T-helper 9 cell (primary cell): ENCODE measurements at regions not wholly inside any gene's neighbourhood (a gene's known extent, or its start where the extent isn't known, plus 50 kb on each side); places are given as distances from the start of the nearest gene placed in this dataset.
"Not testable (repeated sequence)": the region's sequence is repeated elsewhere in the genome, so short reads cannot be mapped to it uniquely, and the experiment has no call there.

ENCODE experiments used
- DNase-seq: peaks from one replicate; pipeline ENCODE4 v3.0.0-alpha.2; 2020

DNA sequence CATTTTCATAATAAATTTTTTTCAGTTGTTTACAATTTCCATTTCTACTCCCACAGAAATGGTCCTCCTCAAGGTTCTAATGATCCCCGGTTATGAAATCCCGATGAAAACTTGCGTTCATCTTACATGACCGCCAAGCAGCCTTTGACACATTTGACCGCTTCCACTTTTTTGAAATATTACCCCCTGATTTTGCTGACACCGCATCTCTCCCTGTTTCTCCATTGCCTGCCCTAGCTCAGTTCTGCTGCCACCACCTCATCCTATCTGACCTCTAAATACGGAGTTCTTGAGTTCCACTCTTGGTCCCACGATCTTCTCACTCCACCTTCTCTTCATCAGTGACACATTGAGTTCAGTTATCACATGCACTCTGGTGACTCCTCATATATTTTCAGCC is 74.1 kb downstream of the SLC35B3 start:
- no peak for DNase-seq

GRCh38 chr6:8352966-8353340 is 82.4 kb downstream of the SLC35B3 start:
- DNase-seq: no peak

DNA sequence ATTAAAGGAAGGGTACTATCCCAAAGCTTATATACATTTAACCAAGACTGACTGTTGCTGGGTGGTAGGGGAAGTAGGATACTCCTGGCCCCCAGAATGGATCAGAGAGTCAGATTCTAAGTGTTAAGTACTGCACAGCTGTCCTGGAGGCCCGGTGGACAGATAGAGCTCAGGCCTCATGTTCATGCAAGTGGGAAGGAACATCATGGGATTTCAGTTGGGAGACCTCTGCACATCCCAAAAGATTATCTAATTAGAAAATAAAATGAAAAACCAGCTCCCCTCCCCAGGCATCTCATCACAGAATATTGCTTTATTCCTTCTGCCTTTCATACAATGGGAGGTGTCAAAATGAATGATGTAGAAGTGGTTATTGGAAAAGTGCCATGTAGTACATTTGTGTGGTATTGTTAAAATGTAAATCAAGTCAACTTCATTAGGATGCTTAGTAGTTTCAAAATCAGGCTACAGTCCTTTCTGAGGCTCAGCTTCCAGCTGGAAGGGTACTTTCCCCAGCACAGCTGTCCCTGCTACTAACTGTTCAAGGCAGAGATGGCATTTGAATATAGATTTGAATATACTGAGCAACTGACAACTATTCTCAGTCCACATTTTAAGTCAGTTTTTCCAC is 82.9 kb downstream of the SLC35B3 start:
- no peak for DNase-seq

- DNase-seq: no peak
These were observed 91.7 kb downstream of the SLC35B3 start for GRCh38 chr6:8343600-8343999.

DNA sequence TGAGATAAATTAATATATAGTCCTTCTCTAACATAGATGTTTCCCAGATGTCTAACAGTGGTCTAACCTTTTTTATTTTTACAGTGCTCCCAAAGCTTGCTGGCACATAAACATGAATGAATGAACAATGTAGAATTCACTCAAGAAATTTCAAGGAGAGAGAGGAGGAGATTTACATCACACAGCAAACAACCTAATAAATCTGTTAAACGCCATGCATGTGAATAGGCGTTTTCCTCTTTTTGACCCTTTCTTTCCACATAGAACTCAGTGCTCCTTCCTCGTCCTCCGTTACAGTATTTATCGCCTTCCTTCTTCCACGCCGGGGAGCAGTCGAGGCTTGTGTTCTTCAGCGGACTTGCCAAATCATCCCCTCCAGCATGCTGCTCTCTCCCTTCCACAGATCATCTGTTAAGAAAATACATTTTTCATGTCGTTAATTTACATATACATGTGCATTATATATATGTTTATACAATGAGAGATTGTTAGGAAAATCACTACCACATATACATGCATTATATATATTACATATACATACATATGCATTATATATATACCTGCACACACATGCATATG is 93.0 kb downstream of the SLC35B3 start:
- DNase-seq: no peak

DNA sequence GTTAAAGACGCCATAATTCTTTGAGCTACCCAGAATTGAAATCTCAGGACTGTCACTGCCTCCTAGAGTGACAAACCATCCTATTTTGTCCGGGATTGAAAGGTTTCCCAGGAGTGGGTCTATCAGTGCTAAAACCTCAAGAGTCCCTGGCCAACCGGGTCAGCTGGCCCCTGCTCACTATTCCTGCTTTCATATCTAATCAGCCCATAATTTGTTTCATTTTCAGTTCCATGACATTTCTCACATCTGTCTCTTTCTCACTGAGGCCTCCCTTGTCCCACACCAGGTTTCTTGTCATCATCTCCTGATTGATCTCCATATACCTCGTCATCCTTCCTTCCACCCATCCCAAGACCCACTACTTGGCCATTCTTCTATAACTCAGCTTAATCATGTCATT is 98.2 kb downstream of the SLC35B3 start:
- DNase-seq: no peak

- DNase-seq: no peak
These were observed 98.8 kb downstream of the SLC35B3 start for GRCh38 chr6:8336406-8337057.

DNA sequence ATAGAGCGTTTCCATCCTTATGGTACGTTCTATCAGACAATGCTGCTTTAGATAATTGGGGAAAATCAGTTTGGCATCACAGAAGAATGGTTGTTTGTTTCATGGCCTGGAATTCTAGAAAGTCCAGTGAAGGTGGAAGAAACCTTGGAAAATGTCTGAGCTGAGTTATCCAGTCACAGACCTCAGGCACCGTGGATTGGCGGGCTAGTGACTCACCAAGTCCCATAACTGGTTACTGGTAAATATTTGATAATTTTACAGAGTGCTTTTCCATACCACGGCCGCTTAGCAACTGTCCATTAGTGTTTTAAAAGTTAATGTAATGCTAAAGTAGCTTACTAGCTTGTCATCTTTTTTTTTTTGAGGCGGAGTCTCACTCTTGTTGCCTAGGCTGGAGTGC is 99.4 kb downstream of the SLC35B3 start:
- no peak for DNase-seq

GRCh38 chr6:8335381-8335780 is 100.0 kb downstream of the SLC35B3 start:
- no peak for DNase-seq

GRCh38 chr6:8334113-8334512 is 101.2 kb downstream of the SLC35B3 start:
- no peak for DNase-seq

DNA sequence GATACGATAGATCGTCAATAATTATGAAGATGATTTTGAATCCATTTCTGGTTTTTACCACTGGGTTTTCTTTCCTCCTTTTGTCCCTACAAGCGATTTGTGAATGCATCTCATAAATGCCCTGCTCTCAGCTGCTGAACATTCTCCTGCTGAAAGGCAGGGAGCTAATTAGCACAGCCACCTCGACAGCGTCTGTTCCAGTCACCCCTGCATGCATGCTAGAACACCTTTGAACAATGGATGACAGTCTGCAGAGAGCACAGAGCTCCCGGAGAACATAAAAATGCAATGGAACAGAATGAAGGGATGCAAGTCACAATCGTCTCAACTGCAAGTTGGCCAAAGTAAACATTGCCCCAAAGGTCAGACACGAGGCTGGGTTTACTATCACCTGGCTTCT is 105.8 kb downstream of the SLC35B3 start:
- no peak for DNase-seq

DNA sequence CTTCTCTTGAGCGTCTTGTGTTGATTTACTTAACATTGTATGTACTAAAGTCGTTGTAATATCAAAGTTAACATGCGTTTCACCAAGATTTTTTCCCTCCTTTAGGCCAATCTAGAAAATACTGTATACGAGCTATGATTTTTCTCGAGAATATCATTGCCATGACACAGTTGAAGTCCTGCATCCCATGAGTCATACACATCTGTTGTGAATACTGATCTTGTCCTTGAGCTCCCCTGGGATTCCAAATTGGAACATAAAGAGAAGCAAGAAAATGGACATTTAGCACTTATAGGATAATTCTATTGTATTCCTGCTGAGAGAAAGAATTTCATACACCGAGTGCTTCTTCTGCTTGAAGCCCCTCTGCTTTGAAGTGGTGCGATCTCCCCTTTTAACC is 109.6 kb downstream of the SLC35B3 start:
- DNase-seq: no peak

DNA sequence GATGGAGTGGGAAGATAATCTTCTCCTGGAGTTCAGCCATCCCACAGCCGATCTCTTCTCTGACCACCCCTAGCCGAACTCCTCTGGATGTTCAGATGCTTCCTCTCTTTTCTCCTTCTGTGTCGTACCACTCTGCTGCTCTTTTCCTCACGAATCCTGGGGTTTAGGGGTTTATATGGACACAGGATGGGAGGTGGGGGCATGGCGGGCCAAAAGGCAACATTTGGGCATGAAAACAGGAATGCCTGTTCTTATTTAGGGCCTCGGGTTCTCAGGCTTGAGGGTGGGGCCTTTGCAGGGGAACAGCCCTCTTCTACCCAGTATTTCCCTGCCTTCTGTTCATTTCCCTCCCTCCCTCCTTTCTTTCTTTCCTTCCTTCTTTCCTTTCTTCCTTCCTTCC is 112.7 kb downstream of the SLC35B3 start:
- no peak for DNase-seq

GRCh38 chr6:8321671-8322404 is 113.5 kb downstream of the SLC35B3 start:
- no peak for DNase-seq

GRCh38 chr6:8315154-8315553 is 120.2 kb downstream of the SLC35B3 start:
- DNase-seq: no peak

DNA sequence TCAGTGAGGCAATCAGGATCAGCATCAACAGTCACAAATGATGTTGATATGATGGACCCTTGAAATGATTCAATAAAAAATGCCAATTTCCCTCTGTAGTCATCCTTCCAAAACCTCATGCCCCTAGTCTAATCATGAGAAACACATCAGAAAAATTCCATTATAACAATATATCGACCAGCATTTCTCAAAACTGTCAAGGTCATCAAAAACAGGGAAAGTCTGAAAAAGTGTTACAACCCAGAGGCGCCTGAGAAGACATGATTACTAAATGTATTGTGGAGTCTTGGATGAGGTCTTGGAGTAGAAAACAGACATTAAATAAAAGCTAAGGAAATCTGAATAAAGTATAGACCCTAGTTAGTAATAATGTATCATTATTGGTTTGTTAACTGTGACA is 133.8 kb downstream of the SLC35B3 start:
- DNase-seq: no peak

GRCh38 chr6:8299034-8299433 is 136.3 kb downstream of the SLC35B3 start:
- no peak for DNase-seq

DNA sequence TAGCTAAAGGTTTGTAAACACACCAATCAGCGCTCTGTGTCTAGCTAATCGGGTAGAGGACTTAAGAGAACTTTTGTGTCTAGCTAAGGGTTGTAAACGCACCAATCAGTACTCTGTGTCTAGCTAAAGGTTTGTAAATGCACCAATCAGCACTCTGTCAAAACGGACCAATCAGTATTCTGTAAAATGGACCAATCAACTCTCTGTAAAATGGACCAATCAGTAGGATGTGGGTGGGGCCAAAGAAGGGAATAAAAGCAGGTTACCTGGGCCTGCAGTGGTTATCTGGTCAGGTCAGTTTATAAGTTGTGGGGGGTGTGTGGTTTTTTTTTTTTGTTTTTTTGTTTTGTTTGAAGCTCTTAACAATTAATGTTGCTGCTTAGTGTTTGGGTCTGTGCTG is 152.4 kb downstream of the SLC35B3 start:
- DNase-seq: not testable (repeated sequence)

DNA sequence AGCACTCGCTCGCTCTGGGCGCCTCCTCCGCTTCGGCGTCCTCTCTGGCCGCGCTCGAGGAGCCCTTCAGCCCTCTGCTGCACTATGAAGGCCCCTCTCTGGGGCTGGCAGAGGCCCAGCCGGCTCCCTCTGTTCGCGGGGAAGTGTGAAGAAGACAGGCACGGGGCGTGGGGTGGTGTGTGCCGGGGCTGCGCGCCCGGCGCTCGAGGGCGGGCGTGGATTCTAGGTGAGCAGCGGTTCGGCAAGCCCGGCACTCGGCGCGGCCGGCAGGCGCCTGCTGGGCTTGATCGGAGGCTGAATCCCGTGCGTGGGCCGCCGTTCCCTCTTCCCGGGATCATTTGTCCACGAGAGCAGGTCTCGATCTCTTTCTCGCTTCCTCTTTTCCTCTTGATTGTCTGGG is 153.0 kb downstream of the SLC35B3 start:
- DNase-seq: no peak

- DNase-seq: no peak
These were observed 156.1 kb downstream of the SLC35B3 start for GRCh38 chr6:8279041-8279805.

- DNase-seq: no peak
These were observed 156.8 kb downstream of the SLC35B3 start for GRCh38 chr6:8278562-8278961.

DNA sequence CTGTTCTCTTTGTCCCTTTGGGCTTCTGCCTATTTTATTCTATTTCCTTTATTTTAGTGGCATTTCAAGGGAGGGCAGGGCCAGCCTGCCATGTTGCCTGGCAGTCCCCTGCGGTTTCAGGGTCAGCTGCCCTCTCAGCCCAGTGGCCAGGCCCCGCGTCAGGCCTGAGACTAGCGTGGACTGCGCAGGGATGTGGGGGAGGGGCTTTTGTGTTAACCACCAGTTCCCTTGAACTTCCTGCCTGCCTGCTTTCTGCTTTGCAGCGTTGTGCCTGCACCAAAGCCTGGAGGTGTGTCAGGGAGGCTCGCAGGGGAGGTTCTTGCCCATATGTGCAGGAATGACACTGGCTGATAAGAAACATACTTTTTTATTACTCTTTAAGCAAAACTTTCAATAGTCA is 157.6 kb downstream of the SLC35B3 start:
- DNase-seq: no peak

DNA sequence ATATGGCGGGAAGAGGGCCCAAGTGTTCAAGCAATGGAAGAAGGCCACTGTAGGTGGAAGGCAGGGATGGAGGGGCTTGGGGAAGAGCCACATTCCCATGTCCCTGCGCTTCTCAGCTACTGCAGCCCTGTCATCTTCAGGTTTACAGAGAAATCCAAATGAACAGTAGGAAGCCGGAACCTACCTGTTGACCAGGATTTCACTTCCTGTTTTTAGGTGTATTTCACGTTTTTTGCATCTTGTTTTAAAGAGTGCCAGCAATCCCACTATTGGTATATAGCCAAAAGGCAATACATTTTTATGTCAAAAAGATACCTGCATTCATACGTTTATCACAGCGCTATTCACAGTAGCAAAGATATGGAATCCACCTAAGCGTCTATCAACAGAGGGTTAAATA is 159.2 kb downstream of the SLC35B3 start:
- DNase-seq: no peak
